Stomach (tissue), 4 donors: ENCODE measurements at regions not wholly inside any gene's neighbourhood (a gene's known extent, or its start where the extent isn't known, plus 50 kb on each side); places are given as distances from the start of the nearest gene placed in this dataset.

Experiments used
- POLR2A ChIP-seq, 4 donors: fragments of 450-650 bp; IDR thresholded peaks; one replicate each; pipeline ENCODE4 v1.6.1; 2016; ENCODE audit warnings: antibody characterized with exemption in 4 of 4, control low read depth in 2 of 4, mild to moderate bottlenecking in 1 of 4, moderate library complexity in 1 of 4
- POLR2AphosphoS5 ChIP-seq, 3 donors: sonication (generic); formaldehyde crosslinking; IDR thresholded peaks; one replicate each; pipeline ENCODE4 v1.6.1; 2016; ENCODE audit warnings: antibody characterized with exemption in 3 of 3
- TF ChIP-seq, protein P1 (sequence below), 7 experiments: fragments of 450-650 bp in 4 of 7; fragments of 200-600 bp in 3 of 7; sonication (generic) in 3 of 7; IDR thresholded peaks; one replicate each; pipeline ENCODE4 v1.5.1; 2016 to 2019; ENCODE audit warnings: antibody characterized with exemption in 7 of 7, control low read depth in 2 of 7, mild to moderate bottlenecking in 1 of 7

DNA sequence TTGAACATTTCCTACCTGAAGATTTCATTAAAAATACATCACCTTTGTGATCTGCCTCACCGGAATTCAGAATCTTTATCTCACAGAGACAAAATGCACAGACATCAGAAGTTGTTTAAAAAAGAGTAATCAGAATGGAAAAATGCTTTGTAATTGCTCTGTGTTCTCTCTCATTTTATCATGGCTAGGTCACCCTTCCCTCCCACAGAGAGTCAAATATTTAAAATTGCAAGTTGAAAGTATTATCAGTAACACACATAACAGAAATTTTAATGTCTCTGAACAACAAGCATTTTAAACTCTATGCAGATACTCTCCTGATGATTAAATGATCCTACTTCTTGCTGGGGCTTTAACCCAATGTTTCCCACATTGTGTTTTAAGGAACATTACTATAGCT lies 362.0 kb downstream of the CBLL2 start:
- TF ChIP-seq, protein P1, sequence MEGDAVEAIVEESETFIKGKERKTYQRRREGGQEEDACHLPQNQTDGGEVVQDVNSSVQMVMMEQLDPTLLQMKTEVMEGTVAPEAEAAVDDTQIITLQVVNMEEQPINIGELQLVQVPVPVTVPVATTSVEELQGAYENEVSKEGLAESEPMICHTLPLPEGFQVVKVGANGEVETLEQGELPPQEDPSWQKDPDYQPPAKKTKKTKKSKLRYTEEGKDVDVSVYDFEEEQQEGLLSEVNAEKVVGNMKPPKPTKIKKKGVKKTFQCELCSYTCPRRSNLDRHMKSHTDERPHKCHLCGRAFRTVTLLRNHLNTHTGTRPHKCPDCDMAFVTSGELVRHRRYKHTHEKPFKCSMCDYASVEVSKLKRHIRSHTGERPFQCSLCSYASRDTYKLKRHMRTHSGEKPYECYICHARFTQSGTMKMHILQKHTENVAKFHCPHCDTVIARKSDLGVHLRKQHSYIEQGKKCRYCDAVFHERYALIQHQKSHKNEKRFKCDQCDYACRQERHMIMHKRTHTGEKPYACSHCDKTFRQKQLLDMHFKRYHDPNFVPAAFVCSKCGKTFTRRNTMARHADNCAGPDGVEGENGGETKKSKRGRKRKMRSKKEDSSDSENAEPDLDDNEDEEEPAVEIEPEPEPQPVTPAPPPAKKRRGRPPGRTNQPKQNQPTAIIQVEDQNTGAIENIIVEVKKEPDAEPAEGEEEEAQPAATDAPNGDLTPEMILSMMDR (IDR thresholded peaks at IDR 0.05): no peak
- TF ChIP-seq POLR2AphosphoS5 (IDR thresholded peaks at IDR 0.05) (no peak), POLR2A (IDR thresholded peaks at IDR 0.05) (no peak)
